HUES64 (cell line): ENCODE measurements at regions not wholly inside any gene's neighbourhood (a gene's known extent, or its start where the extent isn't known, plus 50 kb on each side); places are given as distances from the start of the nearest gene placed in this dataset.

ENCODE experiments used
- H3K27ac ChIP-seq: 2 replicates; pipeline ENCODE4 v1.7.0; 2013; ENCODE audit warnings: low read depth, low read length, inconsistent platforms
- H3K27me3 ChIP-seq: 2 replicates; pipeline ENCODE4 v1.6.1; 2013; ENCODE audit warnings: mild to moderate bottlenecking, low read length; ENCODE audit not compliant: insufficient read depth
- H3K36me3 ChIP-seq: 2 replicates; pipeline ENCODE4 v1.6.1; 2013; ENCODE audit warnings: mild to moderate bottlenecking, low read length; ENCODE audit not compliant: insufficient read depth
- H3K4me1 ChIP-seq: 2 replicates; pipeline ENCODE4 v1.6.1; 2013; ENCODE audit warnings: mild to moderate bottlenecking, low read length, moderate library complexity; ENCODE audit not compliant: insufficient read depth
- H3K4me3 ChIP-seq: 2 replicates; pipeline ENCODE4 v1.5.1; 2013; ENCODE audit warnings: mild to moderate bottlenecking, low read length, moderate library complexity
- H3K9ac ChIP-seq: 2 replicates; pipeline ENCODE4 v1.6.1; 2013; ENCODE audit warnings: mild to moderate bottlenecking, low read depth, low read length
- H3K9me3 ChIP-seq: 2 replicates; pipeline ENCODE4 v1.6.1; 2013; ENCODE audit warnings: low read depth, low read length; ENCODE audit not compliant: insufficient read depth
- WGBS: fragments of 150-250, 120-280 bp; methylation state at CpG from one replicate; pipeline ENCODE4 v1.1.7; 2013; ENCODE audit warnings: missing lambda C conversion rate; 5-methylcytosine and 5-hydroxymethylcytosine counted together

- Histone ChIP-seq H3K27me3 (no peaks in the 10 kb centered on the region), H3K36me3 (no peaks in the 10 kb centered on the region), H3K27ac (no peak overlapping the region), H3K9me3 (no peaks in the 10 kb centered on the region), H3K4me1 (no peaks in the 10 kb centered on the region), H3K4me3 (no peak overlapping the region), H3K9ac (no peak overlapping the region)
- WGBS, result 100% methylated on average over 1 of the region's 1 CpG
Observed at GRCh38 chr2:103103678-103104077, 341.8 kb downstream of the TMEM182 start.

DNA sequence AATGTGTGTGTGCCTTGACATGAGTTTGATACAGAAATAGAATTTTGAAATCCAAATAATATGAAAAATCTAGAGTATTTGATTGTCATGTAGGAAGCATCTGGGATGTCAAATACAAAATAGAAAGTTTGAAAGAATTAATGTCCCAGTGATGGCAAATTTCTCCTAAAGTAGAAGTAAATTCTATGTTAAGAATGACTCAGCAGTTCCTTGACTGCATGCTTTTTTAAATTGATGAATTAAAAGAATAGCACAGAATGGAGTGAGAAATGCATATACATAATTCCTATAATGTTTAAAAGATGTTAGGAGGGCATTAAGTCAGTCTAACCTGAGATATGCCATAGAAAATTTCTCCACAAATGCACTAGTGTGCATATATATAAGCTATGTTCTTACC lies 357.5 kb downstream of the TMEM182 start:
- H3K27ac ChIP-seq, result no peak overlapping the region
- H3K4me3 ChIP-seq, result no peak overlapping the region
- H3K9ac ChIP-seq, result no peak overlapping the region
- H3K9me3 ChIP-seq, result no peaks in the 10 kb centered on the region
- H3K4me1 ChIP-seq, result no peaks in the 10 kb centered on the region
- no peaks in the 10 kb centered on the region for H3K27me3 ChIP-seq
- no peaks in the 10 kb centered on the region for H3K36me3 ChIP-seq

- no peaks in the 10 kb centered on the region for H3K36me3 ChIP-seq
- no peak overlapping the region for H3K4me3 ChIP-seq
- H3K27ac ChIP-seq, result no peak overlapping the region
- H3K9me3 ChIP-seq, result no peaks in the 10 kb centered on the region
- no peaks in the 10 kb centered on the region for H3K4me1 ChIP-seq
- 90% methylated on average over 1 of the region's 1 CpG for WGBS
- H3K9ac ChIP-seq, result no peak overlapping the region
- no peaks in the 10 kb centered on the region for H3K27me3 ChIP-seq
Observed at GRCh38 chr2:103121106-103121505, 359.3 kb downstream of the TMEM182 start.

DNA sequence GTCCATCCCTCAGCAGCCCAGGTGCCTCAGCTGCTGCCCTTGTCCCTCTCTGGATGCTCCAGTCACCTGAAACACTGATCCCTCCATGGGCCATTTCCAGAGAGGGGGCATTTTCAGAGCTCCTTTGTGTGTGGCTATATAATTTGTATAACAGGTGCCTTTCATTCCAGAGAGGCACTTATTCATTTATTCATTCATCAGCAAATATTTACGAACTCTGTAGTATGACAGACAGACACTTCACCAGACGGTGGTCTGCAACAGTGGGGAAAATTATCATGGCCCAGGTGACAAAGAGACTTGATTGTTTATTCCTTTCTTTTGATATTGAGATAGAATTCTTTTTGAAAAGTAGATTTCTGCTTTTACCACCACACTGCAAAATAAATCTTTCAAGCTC lies 361.7 kb downstream of the TMEM182 start:
- Histone ChIP-seq H3K27ac (no peak overlapping the region), H3K4me3 (no peak overlapping the region), H3K9ac (no peak overlapping the region), H3K4me1 (no peaks in the 10 kb centered on the region), H3K36me3 (no peaks in the 10 kb centered on the region), H3K9me3 (no peaks in the 10 kb centered on the region), H3K27me3 (no peaks in the 10 kb centered on the region)
- 95% methylated on average over 2 of the region's 2 CpGs for WGBS

DNA sequence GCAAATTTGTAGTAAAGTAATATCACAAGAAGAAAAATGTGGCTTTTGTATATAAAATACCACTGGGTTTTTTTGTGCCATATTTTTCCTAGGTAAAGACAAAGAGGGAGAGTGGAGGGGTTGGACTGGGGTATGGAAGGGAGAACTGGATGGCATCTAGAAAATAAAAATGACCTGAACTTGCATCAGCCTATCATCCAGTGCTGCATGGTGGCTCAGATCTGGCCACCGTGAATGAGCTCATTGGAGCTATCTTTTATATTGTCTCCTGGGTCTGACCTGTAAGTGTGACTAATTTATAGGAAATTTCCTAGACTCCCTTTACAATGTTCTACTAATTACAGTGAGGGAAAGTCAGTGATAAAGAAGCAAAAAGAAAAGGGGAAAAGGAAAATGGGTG lies 369.0 kb downstream of the TMEM182 start:
- H3K36me3 ChIP-seq, result no peaks in the 10 kb centered on the region
- H3K9ac ChIP-seq, result no peak overlapping the region
- H3K27ac ChIP-seq, result no peak overlapping the region
- no peak overlapping the region for H3K4me3 ChIP-seq
- no peaks in the 10 kb centered on the region for H3K27me3 ChIP-seq
- H3K4me1 ChIP-seq, result no peaks in the 10 kb centered on the region
- 100% methylated on average over 1 of the region's 1 CpG for WGBS
- H3K9me3 ChIP-seq, result peaks cover 11% of the 10 kb centered on the region; the same call in 1 of the 2 replicates

GRCh38 chr2:103132536-103133217 lies 370.8 kb downstream of the TMEM182 start:
- 86% methylated on average over 2 of the region's 2 CpGs for WGBS

DNA sequence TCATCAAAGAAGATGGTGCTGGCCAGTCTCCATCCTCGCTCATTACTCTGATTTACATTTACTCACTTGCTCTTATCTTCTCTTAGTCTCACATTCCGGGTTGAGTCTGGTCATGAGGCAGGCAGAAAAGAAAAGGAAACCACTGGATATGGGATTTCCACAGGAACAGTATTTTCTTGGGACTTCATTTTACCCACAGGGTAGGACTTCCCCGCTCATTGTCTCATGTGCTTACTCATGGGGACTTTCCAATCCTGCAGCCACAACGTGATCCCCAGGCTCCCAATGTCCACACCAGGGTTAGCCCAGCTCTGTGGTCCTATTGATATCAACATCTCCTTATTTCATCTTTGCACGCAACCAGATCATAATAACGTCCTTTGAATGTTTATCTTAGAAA lies 373.8 kb downstream of the TMEM182 start:
- no peak overlapping the region for H3K4me3 ChIP-seq
- no peak overlapping the region for H3K9ac ChIP-seq
- H3K27ac ChIP-seq, result no peak overlapping the region
- no peaks in the 10 kb centered on the region for H3K36me3 ChIP-seq
- H3K9me3 ChIP-seq, result peaks cover 11% of the 10 kb centered on the region; the same call in 1 of the 2 replicates
- H3K4me1 ChIP-seq, result peaks cover 5% of the 10 kb centered on the region
- WGBS, result 90% methylated on average over 6 of the region's 6 CpGs
- no peaks in the 10 kb centered on the region for H3K27me3 ChIP-seq

More at GRCh38 chr2:103132536-103133217, 370.8 kb downstream of the TMEM182 start:
- no peak overlapping the region for H3K9ac ChIP-seq
- H3K4me3 ChIP-seq, result no peak overlapping the region
- H3K27ac ChIP-seq, result no peak overlapping the region
- no peaks in the 10 kb centered on the region for H3K36me3 ChIP-seq
- H3K4me1 ChIP-seq, result no peaks in the 10 kb centered on the region
- H3K27me3 ChIP-seq, result no peaks in the 10 kb centered on the region
- H3K9me3 ChIP-seq, result peaks cover 11% of the 10 kb centered on the region; the same call in 1 of the 2 replicates

GRCh38 chr2:103138123-103138901 lies 376.5 kb downstream of the TMEM182 start:
- H3K4me1 ChIP-seq, result peaks cover 5% of the 10 kb centered on the region
- no peaks in the 10 kb centered on the region for H3K36me3 ChIP-seq
- H3K27me3 ChIP-seq, result no peaks in the 10 kb centered on the region
- no peak overlapping the region for H3K27ac ChIP-seq
- WGBS, result 98% methylated on average over 5 of the region's 5 CpGs
- no peaks in the 10 kb centered on the region for H3K9me3 ChIP-seq
- H3K4me3 ChIP-seq, result no peak overlapping the region
- no peak overlapping the region for H3K9ac ChIP-seq

- H3K9me3 ChIP-seq, result no peaks in the 10 kb centered on the region
- H3K27me3 ChIP-seq, result no peaks in the 10 kb centered on the region
- H3K4me3 ChIP-seq, result no peak overlapping the region
- H3K36me3 ChIP-seq, result no peaks in the 10 kb centered on the region
- H3K4me1 ChIP-seq, result peaks cover 5% of the 10 kb centered on the region
- H3K27ac ChIP-seq, result no peak overlapping the region
- H3K9ac ChIP-seq, result no peak overlapping the region
- WGBS, result 65% methylated on average over 7 of the region's 7 CpGs
Observed at GRCh38 chr2:103139628-103140268, 377.9 kb downstream of the TMEM182 start.

DNA sequence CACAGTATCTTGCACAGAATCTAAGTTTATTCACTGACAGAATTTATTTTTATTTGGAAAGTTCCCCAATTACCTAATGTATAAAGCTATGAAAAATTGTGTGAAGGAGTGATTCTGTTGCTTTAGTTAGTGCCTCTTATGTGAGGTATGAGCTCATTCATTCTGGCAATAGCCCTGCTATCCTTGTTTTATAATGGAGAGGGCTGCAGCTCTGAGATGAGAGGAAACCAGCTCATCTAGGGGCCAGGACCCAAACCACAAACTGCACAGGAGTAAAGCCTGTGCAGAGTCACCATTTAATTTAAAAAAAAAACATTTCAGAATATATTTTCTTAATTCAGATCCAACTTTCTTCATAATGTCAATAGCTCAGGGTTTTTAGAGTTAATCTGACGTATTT lies 383.0 kb downstream of the TMEM182 start:
- peaks cover 1% of the 10 kb centered on the region for H3K4me1 ChIP-seq
- no peaks in the 10 kb centered on the region for H3K9me3 ChIP-seq
- H3K36me3 ChIP-seq, result no peaks in the 10 kb centered on the region
- H3K27me3 ChIP-seq, result no peaks in the 10 kb centered on the region
- H3K9ac ChIP-seq, result no peak overlapping the region
- no peak overlapping the region for H3K4me3 ChIP-seq
- WGBS, result 56% methylated on average over 1 of the region's 1 CpG
- no peak overlapping the region for H3K27ac ChIP-seq

DNA sequence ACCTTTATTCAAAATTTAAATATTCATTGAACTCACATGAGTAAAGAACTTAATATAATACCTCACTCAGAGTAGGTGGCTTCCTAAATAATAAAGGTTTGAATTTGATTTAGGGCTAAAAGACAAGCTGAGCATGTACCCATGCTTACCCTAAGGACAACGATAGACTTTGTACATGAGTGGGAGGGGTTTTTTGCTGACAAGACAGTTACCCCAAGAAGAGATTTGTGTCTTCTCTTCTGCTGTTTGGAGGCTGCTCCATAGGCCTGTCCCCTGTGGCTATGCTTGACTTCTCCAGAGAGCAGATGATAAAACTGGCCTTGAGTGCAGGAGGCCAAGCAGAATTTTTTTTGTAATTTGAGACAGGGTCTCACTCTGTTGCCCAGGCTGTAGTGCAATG lies 383.9 kb downstream of the TMEM182 start:
- H3K27ac ChIP-seq, result no peak overlapping the region
- 95% methylated on average over 1 of the region's 1 CpG for WGBS
- H3K9ac ChIP-seq, result no peak overlapping the region
- no peaks in the 10 kb centered on the region for H3K27me3 ChIP-seq
- no peaks in the 10 kb centered on the region for H3K9me3 ChIP-seq
- no peaks in the 10 kb centered on the region for H3K36me3 ChIP-seq
- no peaks in the 10 kb centered on the region for H3K4me1 ChIP-seq
- H3K4me3 ChIP-seq, result no peak overlapping the region
